ENCODE measurements at regions not wholly inside any gene's neighbourhood (a gene's known extent, or its start where the extent isn't known, plus 50 kb on each side); places are given as distances from the start of the nearest gene placed in this dataset.
"Not testable (repeated sequence)": the region's sequence is repeated elsewhere in the genome, so short reads cannot be mapped to it uniquely, and the experiment has no call there.

GRCh38 chr2:136286423-136286822, 168.5 kb upstream of the CXCR4 start:
- DNase-seq (ENCODE audit: low spot score in 2 of 2): no peak
- Histone ChIP-seq H3K9me3 (peaks cover 0 to 4% (median 0%) of the 10 kb centered on the region in 4 donors), H3K4me3 (no peak overlapping the region), H3K4me1 (no peaks in the 10 kb centered on the region), H3K27me3 (no peaks in the 10 kb centered on the region), H3K36me3 (no peaks in the 10 kb centered on the region), H3K27ac (no peak overlapping the region)
- no peak for TF ChIP-seq POLR2A (IDR thresholded peaks at IDR 0.05)
- TF ChIP-seq EP300 (IDR thresholded peaks at IDR 0.05): no peak
- no peak for TF ChIP-seq CTCF (IDR thresholded peaks at IDR 0.05)
- WGBS, 2 donors: 80 to 84% methylated on average over 3 of the region's 3 CpGs

- H3K4me1 ChIP-seq: no peaks in the 10 kb centered on the region
- DNase-seq (ENCODE audit: low spot score in 2 of 2): no peak
- H3K36me3 ChIP-seq: no peaks in the 10 kb centered on the region
- H3K27ac ChIP-seq: no peak overlapping the region
- 70% methylated on average over 4 of the region's 4 CpGs for WGBS, 2 donors
- no peaks in the 10 kb centered on the region for H3K27me3 ChIP-seq
- no peak overlapping the region for H3K4me3 ChIP-seq
- H3K9me3 ChIP-seq: no peaks in the 10 kb centered on the region
- TF ChIP-seq POLR2A (IDR thresholded peaks at IDR 0.05) (no peak), CTCF (IDR thresholded peaks at IDR 0.05) (no peak), EP300 (IDR thresholded peaks at IDR 0.05) (no peak)
Observed at GRCh38 chr2:136284226-136285119, 166.5 kb upstream of the CXCR4 start.

GRCh38 chr2:136282251-136282650, 164.3 kb upstream of the CXCR4 start:
- H3K4me3 ChIP-seq: no peak overlapping the region
- no peak for TF ChIP-seq POLR2A (IDR thresholded peaks at IDR 0.05)
- no peak for TF ChIP-seq EP300 (IDR thresholded peaks at IDR 0.05)
- TF ChIP-seq CTCF (IDR thresholded peaks at IDR 0.05): no peak
- DNase-seq (ENCODE audit: low spot score in 2 of 2): no peak
- H3K36me3 ChIP-seq: no peaks in the 10 kb centered on the region
- no peak overlapping the region for H3K27ac ChIP-seq
- no peaks in the 10 kb centered on the region for H3K4me1 ChIP-seq
- H3K27me3 ChIP-seq: no peaks in the 10 kb centered on the region
- H3K9me3 ChIP-seq: no peaks in the 10 kb centered on the region
- WGBS, 2 donors: 69 to 70% methylated on average over 6 of the region's 6 CpGs

- TF ChIP-seq EP300 (IDR thresholded peaks at IDR 0.05) (no peak), CTCF (IDR thresholded peaks at IDR 0.05) (no peak), POLR2A (IDR thresholded peaks at IDR 0.05) (no peak)
- Histone ChIP-seq H3K4me1 (no peaks in the 10 kb centered on the region), H3K4me3 (no peak overlapping the region)
Observed at GRCh38 chr2:136281281-136282114, 163.5 kb upstream of the CXCR4 start.

GRCh38 chr2:136266346-136266745, 148.4 kb upstream of the CXCR4 start:
- not testable (repeated sequence) for H3K36me3 ChIP-seq; DNase-seq (ENCODE audit: low spot score in 2 of 2); H3K27ac ChIP-seq; H3K4me1 ChIP-seq; H3K27me3 ChIP-seq; H3K4me3 ChIP-seq
- peaks cover 0 to 16% (median 0%) of the 10 kb centered on the region in 4 donors for H3K9me3 ChIP-seq
- 35 to 43% methylated on average over 4 of the region's 4 CpGs for WGBS, 2 donors

More at GRCh38 chr2:136281281-136282114, 163.5 kb upstream of the CXCR4 start:
- H3K27me3 ChIP-seq: no peaks in the 10 kb centered on the region
- no peaks in the 10 kb centered on the region for H3K9me3 ChIP-seq
- no peak overlapping the region for H3K27ac ChIP-seq
- no peak for DNase-seq (ENCODE audit: low spot score in 2 of 2)
- 88 to 89% methylated on average over 17 of the region's 17 CpGs for WGBS, 2 donors
- no peaks in the 10 kb centered on the region for H3K36me3 ChIP-seq

Measured in tibial nerve (tissue), 4 donors.